ENCODE measurements at regions not wholly inside any gene's neighbourhood (a gene's known extent, or its start where the extent isn't known, plus 50 kb on each side); places are given as distances from the start of the nearest gene placed in this dataset.

GRCh38 chr10:43772171-43772570 lies 123.5 kb upstream of the ZNF32 start:
- H3K27ac Mint-ChIP-seq (ENCODE audit: low read depth), result no peak overlapping the region
- H3K9me3 Mint-ChIP-seq, result peaks cover 8% of the 10 kb centered on the region
- ATAC-seq (replicated peaks; ENCODE audit: extremely low read depth, poor library complexity, severe bottlenecking), result no peak
- no peaks in the 10 kb centered on the region for H3K4me1 Mint-ChIP-seq
- DNase-seq (ENCODE audit: low spot score in 2 of 2), result no peak
- peaks cover 31% of the 10 kb centered on the region for H3K27me3 Mint-ChIP-seq
- H3K36me3 Mint-ChIP-seq (ENCODE audit: insufficient read depth), result no peaks in the 10 kb centered on the region
- no peak overlapping the region for H3K4me3 Mint-ChIP-seq

GRCh38 chr10:43771675-43772074 lies 123.0 kb upstream of the ZNF32 start:
- no peaks in the 10 kb centered on the region for H3K36me3 Mint-ChIP-seq (ENCODE audit: insufficient read depth)
- no peak for ATAC-seq (replicated peaks; ENCODE audit: extremely low read depth, poor library complexity, severe bottlenecking)
- no peak for DNase-seq (ENCODE audit: low spot score in 2 of 2)
- H3K4me3 Mint-ChIP-seq, result no peak overlapping the region
- peaks cover 8% of the 10 kb centered on the region for H3K9me3 Mint-ChIP-seq
- no peaks in the 10 kb centered on the region for H3K4me1 Mint-ChIP-seq
- peaks cover 26% of the 10 kb centered on the region for H3K27me3 Mint-ChIP-seq
- H3K27ac Mint-ChIP-seq (ENCODE audit: low read depth), result no peak overlapping the region

GRCh38 chr10:43765516-43765915 lies 116.8 kb upstream of the ZNF32 start:
- H3K27ac Mint-ChIP-seq (ENCODE audit: low read depth), result no peak overlapping the region
- H3K27me3 Mint-ChIP-seq, result no peaks in the 10 kb centered on the region
- H3K4me3 Mint-ChIP-seq, result no peak overlapping the region
- DNase-seq (ENCODE audit: low spot score in 2 of 2) (no peak), ATAC-seq (replicated peaks; ENCODE audit: extremely low read depth, poor library complexity, severe bottlenecking) (no peak)
- H3K9me3 Mint-ChIP-seq, result peaks cover 8% of the 10 kb centered on the region
- H3K4me1 Mint-ChIP-seq, result no peaks in the 10 kb centered on the region
- no peaks in the 10 kb centered on the region for H3K36me3 Mint-ChIP-seq (ENCODE audit: insufficient read depth)

GRCh38 chr10:43763846-43764245 lies 115.2 kb upstream of the ZNF32 start:
- ATAC-seq (replicated peaks; ENCODE audit: extremely low read depth, poor library complexity, severe bottlenecking) (no peak), DNase-seq (ENCODE audit: low spot score in 2 of 2) (no peak)
- Mint-ChIP-seq H3K4me1 (no peaks in the 10 kb centered on the region), H3K4me3 (no peak overlapping the region), H3K36me3 (ENCODE audit: insufficient read depth) (no peaks in the 10 kb centered on the region), H3K27me3 (no peaks in the 10 kb centered on the region), H3K27ac (ENCODE audit: low read depth) (no peak overlapping the region), H3K9me3 (peaks cover 8% of the 10 kb centered on the region)

GRCh38 chr10:43760514-43760913 lies 111.8 kb upstream of the ZNF32 start:
- Mint-ChIP-seq H3K27me3 (no peaks in the 10 kb centered on the region), H3K4me1 (no peaks in the 10 kb centered on the region), H3K36me3 (ENCODE audit: insufficient read depth) (no peaks in the 10 kb centered on the region), H3K9me3 (no peaks in the 10 kb centered on the region), H3K4me3 (no peak overlapping the region), H3K27ac (ENCODE audit: low read depth) (no peak overlapping the region)
- no peak for ATAC-seq (replicated peaks; ENCODE audit: extremely low read depth, poor library complexity, severe bottlenecking)
- DNase-seq (ENCODE audit: low spot score in 2 of 2), result no peak

GRCh38 chr10:43759216-43759615 lies 110.5 kb upstream of the ZNF32 start:
- Mint-ChIP-seq H3K9me3 (no peaks in the 10 kb centered on the region), H3K27ac (ENCODE audit: low read depth) (no peak overlapping the region), H3K4me3 (no peak overlapping the region), H3K4me1 (no peaks in the 10 kb centered on the region), H3K27me3 (no peaks in the 10 kb centered on the region), H3K36me3 (ENCODE audit: insufficient read depth) (no peaks in the 10 kb centered on the region)
- ATAC-seq (replicated peaks; ENCODE audit: extremely low read depth, poor library complexity, severe bottlenecking) (no peak), DNase-seq (ENCODE audit: low spot score in 2 of 2) (no peak)

GRCh38 chr10:43756341-43756740 lies 107.7 kb upstream of the ZNF32 start:
- no peak overlapping the region for H3K4me3 Mint-ChIP-seq
- H3K27me3 Mint-ChIP-seq, result no peaks in the 10 kb centered on the region

GRCh38 chr10:43754569-43755260 lies 106.0 kb upstream of the ZNF32 start:
- no peak overlapping the region for H3K4me3 Mint-ChIP-seq
- no peaks in the 10 kb centered on the region for H3K27me3 Mint-ChIP-seq
- no peaks in the 10 kb centered on the region for H3K36me3 Mint-ChIP-seq (ENCODE audit: insufficient read depth)
- no peak overlapping the region for H3K27ac Mint-ChIP-seq (ENCODE audit: low read depth)
- no peak for DNase-seq (ENCODE audit: low spot score in 2 of 2)
- ATAC-seq (replicated peaks; ENCODE audit: extremely low read depth, poor library complexity, severe bottlenecking), result no peak
- H3K9me3 Mint-ChIP-seq, result no peaks in the 10 kb centered on the region
- H3K4me1 Mint-ChIP-seq, result no peaks in the 10 kb centered on the region

More at GRCh38 chr10:43756341-43756740, 107.7 kb upstream of the ZNF32 start:
- Mint-ChIP-seq H3K4me1 (no peaks in the 10 kb centered on the region), H3K9me3 (no peaks in the 10 kb centered on the region), H3K27ac (ENCODE audit: low read depth) (no peak overlapping the region), H3K36me3 (ENCODE audit: insufficient read depth) (no peaks in the 10 kb centered on the region)
- ATAC-seq (replicated peaks; ENCODE audit: extremely low read depth, poor library complexity, severe bottlenecking) (no peak), DNase-seq (ENCODE audit: low spot score in 2 of 2) (no peak)

- no peaks in the 10 kb centered on the region for H3K9me3 Mint-ChIP-seq
- H3K27me3 Mint-ChIP-seq, result no peaks in the 10 kb centered on the region
- H3K4me3 Mint-ChIP-seq, result no peak overlapping the region
- no peaks in the 10 kb centered on the region for H3K36me3 Mint-ChIP-seq (ENCODE audit: insufficient read depth)
- ATAC-seq (replicated peaks; ENCODE audit: extremely low read depth, poor library complexity, severe bottlenecking), result no peak
- DNase-seq (ENCODE audit: low spot score in 2 of 2), result no peak
- no peak overlapping the region for H3K27ac Mint-ChIP-seq (ENCODE audit: low read depth)
- no peaks in the 10 kb centered on the region for H3K4me1 Mint-ChIP-seq
These were observed 104.8 kb upstream of the ZNF32 start for GRCh38 chr10:43753397-43754061.

GRCh38 chr10:43752682-43753081 lies 104.0 kb upstream of the ZNF32 start:
- ATAC-seq (replicated peaks; ENCODE audit: extremely low read depth, poor library complexity, severe bottlenecking) (no peak), DNase-seq (ENCODE audit: low spot score in 2 of 2) (no peak)
- Mint-ChIP-seq H3K27me3 (no peaks in the 10 kb centered on the region), H3K4me1 (no peaks in the 10 kb centered on the region), H3K36me3 (ENCODE audit: insufficient read depth) (no peaks in the 10 kb centered on the region), H3K27ac (ENCODE audit: low read depth) (no peak overlapping the region), H3K9me3 (no peaks in the 10 kb centered on the region), H3K4me3 (no peak overlapping the region)

- no peak overlapping the region for H3K4me3 Mint-ChIP-seq
- H3K36me3 Mint-ChIP-seq (ENCODE audit: insufficient read depth), result no peaks in the 10 kb centered on the region
- no peaks in the 10 kb centered on the region for H3K4me1 Mint-ChIP-seq
These were observed 103.0 kb upstream of the ZNF32 start for GRCh38 chr10:43751646-43752045.

GRCh38 chr10:43749940-43750552 lies 101.4 kb upstream of the ZNF32 start:
- H3K9me3 Mint-ChIP-seq, result no peaks in the 10 kb centered on the region
- ATAC-seq (replicated peaks; ENCODE audit: extremely low read depth, poor library complexity, severe bottlenecking) (no peak), DNase-seq (ENCODE audit: low spot score in 2 of 2) (no peak)
- no peaks in the 10 kb centered on the region for H3K27me3 Mint-ChIP-seq
- H3K36me3 Mint-ChIP-seq (ENCODE audit: insufficient read depth), result no peaks in the 10 kb centered on the region
- H3K27ac Mint-ChIP-seq (ENCODE audit: low read depth), result no peak overlapping the region
- no peaks in the 10 kb centered on the region for H3K4me1 Mint-ChIP-seq
- no peak overlapping the region for H3K4me3 Mint-ChIP-seq

More at GRCh38 chr10:43751646-43752045, 103.0 kb upstream of the ZNF32 start:
- Mint-ChIP-seq H3K27ac (ENCODE audit: low read depth) (no peak overlapping the region), H3K9me3 (no peaks in the 10 kb centered on the region), H3K27me3 (no peaks in the 10 kb centered on the region)
- DNase-seq (ENCODE audit: low spot score in 2 of 2), result no peak
- ATAC-seq (replicated peaks; ENCODE audit: extremely low read depth, poor library complexity, severe bottlenecking), result no peak

GRCh38 chr10:43749145-43749576 lies 100.5 kb upstream of the ZNF32 start:
- Mint-ChIP-seq H3K9me3 (no peaks in the 10 kb centered on the region), H3K4me1 (no peaks in the 10 kb centered on the region), H3K36me3 (ENCODE audit: insufficient read depth) (no peaks in the 10 kb centered on the region), H3K27me3 (no peaks in the 10 kb centered on the region), H3K4me3 (no peak overlapping the region), H3K27ac (ENCODE audit: low read depth) (no peak overlapping the region)
- ATAC-seq (replicated peaks; ENCODE audit: extremely low read depth, poor library complexity, severe bottlenecking) (no peak), DNase-seq (ENCODE audit: low spot score in 2 of 2) (no peak)
